NCI-H2107 treated with DMSO at 0.1 percent for 48 hours (cell line): ENCODE measurements at regions not wholly inside any gene's neighbourhood (a gene's known extent, or its start where the extent isn't known, plus 50 kb on each side); places are given as distances from the start of the nearest gene placed in this dataset.
A peak's percentile ranks its signal among the peaks of the same experiment; 100 is the strongest.
"Not testable (repeated sequence)": the region's sequence is repeated elsewhere in the genome, so short reads cannot be mapped to it uniquely, and the experiment has no call there.

Experiments used
- DNase-seq: peaks from one replicate; lab custom pipeline; 2025; ENCODE audit not compliant: unreplicated experiment; lab: John Stamatoyannopoulos, UW

- DNase-seq: no peak
Observed at GRCh38 chr17:72565006-72565405, 444.2 kb downstream of the SOX9 start.

- DNase-seq: no peak
Observed at GRCh38 chr17:72565758-72566157, 444.9 kb downstream of the SOX9 start.

GRCh38 chr17:72566671-72567484 lies 446.1 kb downstream of the SOX9 start:
- DNase-seq: no peak

- DNase-seq: no peak
Observed at GRCh38 chr17:72567774-72568173, 447.0 kb downstream of the SOX9 start.

GRCh38 chr17:72569148-72569946 lies 448.5 kb downstream of the SOX9 start:
- DNase-seq: no peak

- no peak for DNase-seq
Observed at GRCh38 chr17:72571813-72572396, 451.1 kb downstream of the SOX9 start.

GRCh38 chr17:72572604-72573491 lies 452.0 kb downstream of the SOX9 start:
- no peak for DNase-seq

GRCh38 chr17:72573492-72573801 lies 452.6 kb downstream of the SOX9 start:
- not testable (repeated sequence) for DNase-seq

- DNase-seq: no peak
Observed at GRCh38 chr17:72574675-72575510, 454.1 kb downstream of the SOX9 start.

- no peak for DNase-seq
Observed at GRCh38 chr17:72575542-72576233, 454.9 kb downstream of the SOX9 start.

GRCh38 chr17:72576289-72576759 lies 455.5 kb downstream of the SOX9 start:
- no peak for DNase-seq

GRCh38 chr17:72578817-72579470 lies 458.1 kb downstream of the SOX9 start:
- no peak for DNase-seq

GRCh38 chr17:72579990-72580320 lies 459.1 kb downstream of the SOX9 start:
- DNase-seq: no peak

- DNase-seq: peak; percentile 79
Observed at GRCh38 chr17:72580321-72581127, 459.7 kb downstream of the SOX9 start.

GRCh38 chr17:72587156-72587555 lies 466.3 kb downstream of the SOX9 start:
- DNase-seq: no peak

- DNase-seq: peak; percentile 69
Observed at GRCh38 chr17:72587773-72588511, 467.1 kb downstream of the SOX9 start.

- no peak for DNase-seq
Observed at GRCh38 chr17:72588561-72588960, 467.7 kb downstream of the SOX9 start.

GRCh38 chr17:72588961-72589360 lies 468.1 kb downstream of the SOX9 start:
- peak; percentile 88 for DNase-seq
